GM12891 (cell line): ENCODE measurements at regions not wholly inside any gene's neighbourhood (a gene's known extent, or its start where the extent isn't known, plus 50 kb on each side); places are given as distances from the start of the nearest gene placed in this dataset.

Experiments used
- DNase-seq: peaks from one replicate; pipeline ENCODE4 v3.0.0; 2011; ENCODE audit warnings: low spot score; ENCODE audit not compliant: insufficient read length
- FAIRE-seq: peaks from 2 replicates; lab custom pipeline; 2011; peaks lifted over from hg19 to GRCh38; lab: Jason Lieb, UNC
- PAX5 ChIP-seq: IDR thresholded peaks from 2 replicates; pipeline ENCODE4 v1.6.1; 2011; ENCODE audit warnings: low read length, moderate library complexity, mild to moderate bottlenecking; ENCODE audit not compliant: insufficient read depth, severe bottlenecking
- POLR2A ChIP-seq: IDR thresholded peaks from 2 replicates; pipeline ENCODE4 v1.6.1; 2011; ENCODE audit warnings: low read depth, low read length, control low read depth
- POLR2AphosphoS5 ChIP-seq: IDR thresholded peaks from 2 replicates; pipeline ENCODE4 v1.6.1; 2011; ENCODE audit warnings: low read depth, low read length, control low read depth
- POU2F2 ChIP-seq: IDR thresholded peaks from 2 replicates; pipeline ENCODE4 v1.6.1; 2011; ENCODE audit warnings: low read depth, mild to moderate bottlenecking, control low read depth, low read length, moderate library complexity
- SPI1 ChIP-seq: IDR thresholded peaks from 2 replicates; pipeline ENCODE4 v1.6.1; 2011; ENCODE audit warnings: low read depth, low read length, control low read depth
- TAF1 ChIP-seq: IDR thresholded peaks from 2 replicates; pipeline ENCODE4 v1.6.1; 2011; ENCODE audit warnings: low read depth, low read length, control low read depth

DNA sequence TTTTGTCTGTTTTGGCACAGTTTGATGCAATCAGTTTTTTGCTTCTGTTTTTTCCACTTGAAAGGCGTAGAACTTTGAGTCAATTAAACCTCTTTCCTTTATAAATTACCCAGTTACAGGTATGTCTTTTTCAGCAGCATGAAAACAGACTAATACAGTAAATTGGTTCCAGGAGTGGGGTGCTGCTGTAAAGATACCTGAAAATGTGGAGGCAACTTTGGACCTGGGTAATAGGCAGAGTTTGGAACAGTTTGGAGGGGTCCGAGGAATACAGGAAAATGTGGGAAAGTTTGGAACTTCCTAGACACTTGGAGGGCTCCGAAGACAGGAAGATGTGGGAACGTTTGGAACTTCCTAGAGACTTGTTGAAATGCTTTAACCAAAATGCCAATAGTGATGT is 2022.2 kb downstream of the MAT2B start:
- DNase-seq = no peak
- FAIRE-seq = no peak
- TF ChIP-seq POU2F2 (no peak), PAX5 (no peak), SPI1 (no peak), POLR2AphosphoS5 (no peak), POLR2A (no peak)

DNA sequence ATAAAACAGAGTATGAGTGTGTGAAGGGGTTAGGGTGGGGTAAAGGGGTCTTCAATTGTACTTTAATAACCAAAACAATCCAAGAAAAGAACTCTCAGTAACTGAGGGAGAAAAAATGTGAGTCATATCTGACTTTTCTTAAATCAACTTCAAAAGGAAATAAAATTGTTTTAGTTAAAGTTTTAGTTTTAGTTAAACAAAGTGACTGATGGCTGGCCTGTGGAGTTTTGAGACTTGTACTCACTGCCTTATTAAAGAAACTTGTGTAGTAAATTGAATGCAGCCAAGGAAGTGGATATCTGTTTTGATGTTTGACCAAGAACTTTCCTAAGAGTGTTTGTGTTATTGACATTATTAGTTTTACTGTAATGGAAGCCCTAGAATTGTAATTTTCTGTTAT is 2032.6 kb downstream of the MAT2B start:
- no peak for FAIRE-seq
- TF ChIP-seq PAX5 = no peak
- TF ChIP-seq TAF1 = no peak
- TF ChIP-seq POU2F2 = no peak
- no peak for TF ChIP-seq POLR2AphosphoS5
- no peak for TF ChIP-seq SPI1
- no peak for TF ChIP-seq POLR2A
- no peak for DNase-seq

DNA sequence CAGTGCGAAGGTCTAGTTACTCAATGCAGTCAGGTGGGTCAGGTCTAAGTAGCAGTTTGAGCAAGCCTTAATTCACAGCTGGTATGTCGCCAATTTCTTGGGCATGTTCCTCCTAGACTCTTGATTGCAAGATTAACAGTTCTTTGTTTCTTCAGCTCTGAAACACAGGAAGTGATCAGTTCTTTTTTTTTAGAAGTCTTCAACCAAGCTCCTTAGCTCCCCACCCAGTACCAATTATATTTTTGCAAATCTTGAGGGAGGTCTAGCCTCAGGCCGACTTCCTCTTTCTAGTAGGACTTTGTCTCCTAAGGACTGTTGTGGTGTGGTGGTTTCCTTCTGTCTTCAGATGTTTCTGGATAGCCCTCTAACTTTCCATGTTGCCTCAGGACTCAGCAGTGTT is 2054.2 kb downstream of the MAT2B start:
- DNase-seq = no peak
- FAIRE-seq = no peak
- no peak for TF ChIP-seq PAX5
- TF ChIP-seq POU2F2 = no peak
- peak; percentile 79 for TF ChIP-seq SPI1

DNA sequence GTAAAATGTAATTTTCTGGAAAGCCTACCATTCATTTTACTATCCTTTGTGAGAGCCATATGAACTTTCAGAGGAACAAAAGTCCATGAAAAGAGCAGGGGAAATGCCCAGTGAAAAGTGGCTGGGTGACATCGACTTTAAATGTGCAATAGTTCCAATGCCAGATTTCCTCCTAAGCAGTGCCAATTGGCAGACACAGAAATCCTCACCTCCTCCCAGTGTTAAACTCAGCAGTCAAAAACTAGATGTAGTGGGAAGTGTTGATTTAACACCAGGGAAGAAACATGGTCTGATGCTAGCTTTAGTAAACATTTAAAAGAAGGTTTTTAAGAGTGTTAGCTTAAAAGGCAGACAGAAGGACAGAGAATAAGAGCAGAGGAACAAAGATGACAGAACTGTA is 2055.2 kb downstream of the MAT2B start:
- DNase-seq (no peak), FAIRE-seq (no peak)
- TF ChIP-seq POU2F2 = no peak
- no peak for TF ChIP-seq POLR2A
- no peak for TF ChIP-seq SPI1
- TF ChIP-seq PAX5 = no peak
- no peak for TF ChIP-seq TAF1
- TF ChIP-seq POLR2AphosphoS5 = no peak

DNA sequence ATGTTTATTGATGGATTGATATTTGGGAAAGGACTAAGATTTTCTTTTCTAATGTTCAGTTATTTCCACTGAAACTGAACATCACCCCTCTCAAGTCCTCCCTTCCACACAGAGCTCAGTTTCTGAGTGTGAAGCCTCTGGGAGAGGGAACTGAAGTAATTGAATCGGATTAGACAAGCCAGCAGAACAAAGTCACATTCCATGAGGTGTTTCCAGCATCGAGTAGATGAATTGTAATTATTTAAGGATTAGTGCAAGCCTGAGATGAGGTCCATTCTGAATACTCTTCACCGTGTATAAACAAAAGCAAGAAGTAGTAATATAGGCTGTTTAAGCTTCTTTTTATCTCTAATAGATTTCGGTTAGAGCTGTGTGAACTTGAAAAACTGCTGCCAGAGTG is 2060.5 kb downstream of the MAT2B start:
- DNase-seq (no peak), FAIRE-seq (no peak)
- TF ChIP-seq PAX5 (no peak), POLR2A (no peak), SPI1 (no peak), POLR2AphosphoS5 (no peak), POU2F2 (no peak), TAF1 (no peak)

DNA sequence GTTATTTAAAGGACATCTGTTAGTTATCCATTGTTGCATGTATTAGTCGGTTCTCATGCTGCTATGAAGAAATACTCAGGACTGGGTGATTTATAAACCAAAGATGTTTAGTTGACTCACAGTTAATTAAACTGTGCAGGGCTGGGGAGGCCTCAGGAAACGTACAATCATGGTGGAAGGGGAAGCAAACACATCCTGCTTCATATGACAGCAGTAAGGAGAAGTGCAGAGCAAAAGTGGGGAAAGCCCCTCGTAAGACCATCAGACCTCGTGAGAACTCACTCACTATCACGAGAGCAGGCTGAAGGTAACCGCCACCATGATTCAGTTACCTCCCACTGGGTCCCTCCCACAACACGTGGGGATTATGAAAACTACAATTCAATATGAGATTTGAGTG is 2064.1 kb downstream of the MAT2B start:
- TF ChIP-seq TAF1 (no peak), PAX5 (no peak), POU2F2 (no peak), POLR2AphosphoS5 (no peak), SPI1 (no peak), POLR2A (no peak)
- no peak for DNase-seq
- no peak for FAIRE-seq

DNA sequence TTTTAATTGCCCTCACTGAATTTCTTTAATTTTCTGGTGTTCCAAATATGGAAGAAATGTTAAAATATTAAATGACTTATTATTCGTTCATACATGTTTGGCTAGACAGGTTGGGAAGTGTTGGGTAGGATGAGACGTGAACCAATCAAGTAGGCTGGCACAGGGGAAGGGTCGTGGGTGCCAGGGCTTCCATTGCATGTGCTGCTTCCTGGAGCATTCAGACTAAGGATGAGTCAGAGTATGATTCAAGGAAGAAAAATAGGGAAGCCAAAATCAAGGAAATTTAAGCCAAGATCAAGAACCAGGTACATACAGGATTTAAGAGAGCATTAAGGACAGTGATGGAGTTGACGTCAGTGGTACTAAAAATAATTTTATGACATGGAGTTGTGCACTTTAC is 2068.0 kb downstream of the MAT2B start:
- DNase-seq (no peak), FAIRE-seq (no peak)
- TF ChIP-seq TAF1 (no peak), POLR2A (no peak)

DNA sequence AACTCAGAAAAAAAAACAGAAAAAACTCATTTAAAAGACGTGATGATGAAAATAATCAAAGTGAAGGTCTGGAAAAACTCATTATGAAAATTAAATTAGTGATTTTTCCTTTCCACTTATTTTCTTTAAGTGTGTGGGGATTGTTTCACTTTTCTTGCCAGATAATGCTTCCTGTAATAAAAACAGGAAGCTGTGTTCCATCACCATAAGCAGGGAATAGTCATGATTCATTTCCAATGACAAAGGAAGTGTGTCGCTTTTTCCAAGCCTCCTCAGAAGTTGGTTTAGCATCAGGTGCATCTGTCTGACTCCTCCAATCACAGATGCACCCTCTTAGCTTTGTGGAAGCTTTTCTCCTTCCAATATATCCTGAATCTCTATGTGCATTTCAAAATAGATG is 2068.7 kb downstream of the MAT2B start:
- no peak for DNase-seq
- TF ChIP-seq POLR2AphosphoS5 (no peak), SPI1 (no peak), PAX5 (no peak), POLR2A (no peak), POU2F2 (no peak), TAF1 (no peak)
- no peak for FAIRE-seq

DNA sequence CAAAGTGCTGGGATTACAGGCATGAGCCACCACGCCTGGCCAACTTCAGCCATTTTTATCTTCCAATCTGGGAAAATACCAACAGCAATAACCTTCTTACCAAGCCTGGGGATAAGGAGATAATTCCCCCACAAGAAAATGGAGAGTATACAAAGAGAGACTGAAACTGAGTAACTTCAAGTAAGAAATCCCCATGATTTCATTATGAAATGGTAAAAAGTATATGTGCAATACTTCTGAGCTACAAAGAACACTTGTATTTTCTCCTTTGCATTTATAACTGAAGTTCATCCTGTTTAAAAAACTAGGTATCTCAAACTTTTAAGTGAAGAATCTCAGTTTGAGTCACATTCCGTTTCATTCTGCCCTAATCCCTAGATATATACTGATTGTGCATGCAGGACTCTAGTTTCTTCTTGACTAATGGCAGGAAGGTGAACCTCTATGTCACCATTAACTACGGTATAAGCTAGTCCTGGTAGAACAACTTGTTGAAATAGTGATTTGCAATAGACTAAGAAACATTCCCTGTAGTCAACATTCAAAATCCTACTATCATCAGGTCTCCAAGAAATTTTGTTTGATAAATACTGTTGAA is 2071.4 kb downstream of the MAT2B start:
- FAIRE-seq (no peak), DNase-seq (no peak)
- no peak for TF ChIP-seq POLR2AphosphoS5
- TF ChIP-seq POU2F2 = no peak
- no peak for TF ChIP-seq TAF1
- no peak for TF ChIP-seq SPI1
- TF ChIP-seq PAX5 = no peak
- TF ChIP-seq POLR2A = no peak

DNA sequence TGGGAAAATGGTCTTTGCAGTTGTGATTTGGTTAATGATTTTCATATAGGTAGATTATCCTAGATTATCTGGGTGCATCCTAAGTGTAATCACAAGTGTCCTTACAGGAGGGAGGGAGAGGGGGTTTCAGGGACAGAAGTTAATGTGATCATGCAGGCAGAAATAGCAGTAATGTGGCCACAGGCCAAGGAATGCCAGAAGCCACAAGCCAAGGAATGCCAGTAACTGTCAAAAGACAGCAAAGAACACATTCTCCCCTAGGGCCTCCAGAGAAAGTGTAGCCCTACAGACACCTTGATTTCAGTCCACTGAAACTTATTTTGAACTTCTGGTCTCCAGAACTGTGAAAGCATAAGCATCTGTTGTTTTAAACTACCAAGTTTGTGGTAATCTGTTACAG is 2074.5 kb downstream of the MAT2B start:
- TF ChIP-seq POU2F2 = no peak
- TF ChIP-seq PAX5 = no peak
- no peak for TF ChIP-seq POLR2AphosphoS5
- TF ChIP-seq TAF1 = no peak
- no peak for TF ChIP-seq SPI1
- no peak for TF ChIP-seq POLR2A
- FAIRE-seq (no peak), DNase-seq (no peak)

DNA sequence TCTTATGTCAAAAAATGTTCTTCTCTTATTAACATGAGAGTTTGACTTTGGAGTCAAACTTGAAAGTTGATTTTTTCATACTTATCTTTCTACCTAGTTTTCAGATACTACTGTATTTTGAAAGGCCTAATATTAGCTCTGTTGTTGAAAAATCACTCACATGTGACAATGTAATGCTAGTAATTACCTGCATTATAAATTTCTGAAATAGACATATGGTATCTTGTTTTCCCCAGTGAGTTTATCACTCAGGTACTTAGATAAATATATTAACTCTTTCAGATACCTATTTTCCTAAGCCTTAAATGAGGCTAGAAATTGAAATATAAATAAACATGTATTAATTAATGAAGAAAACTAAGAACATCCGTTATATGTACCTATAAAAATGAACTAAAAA is 2089.3 kb downstream of the MAT2B start:
- no peak for TF ChIP-seq PAX5
- TF ChIP-seq POLR2AphosphoS5 = no peak
- no peak for TF ChIP-seq POU2F2
- no peak for TF ChIP-seq SPI1
- no peak for TF ChIP-seq TAF1
- no peak for TF ChIP-seq POLR2A
- FAIRE-seq (no peak), DNase-seq (no peak)
